HG03139 (cell line): ENCODE measurements at regions not wholly inside any gene's neighbourhood (a gene's known extent, or its start where the extent isn't known, plus 50 kb on each side); places are given as distances from the start of the nearest gene placed in this dataset.
"Not testable (repeated sequence)": the region's sequence is repeated elsewhere in the genome, so short reads cannot be mapped to it uniquely, and the experiment has no call there.

Experiments
- ATAC-seq: cut with Tn5 transposase; IDR thresholded peaks from one replicate; pipeline ENCODE4 v1.9.1; 2021; ENCODE audit not compliant: unreplicated experiment

- ATAC-seq = no peak
Measured at GRCh38 chr4:84031401-84031800, 467.7 kb downstream of the NKX6-1 start.

- ATAC-seq = no peak
Measured at GRCh38 chr4:84028340-84028739, 470.8 kb downstream of the NKX6-1 start.

- no peak for ATAC-seq
Measured at GRCh38 chr4:84024405-84024804, 474.7 kb downstream of the NKX6-1 start.

- ATAC-seq = no peak
Measured at GRCh38 chr4:84022564-84022963, 476.5 kb downstream of the NKX6-1 start.

- no peak for ATAC-seq
Measured at GRCh38 chr4:84019626-84020025, 479.5 kb downstream of the NKX6-1 start.

- no peak for ATAC-seq
Measured at GRCh38 chr4:84003046-84003445, 467.1 kb downstream of the GPAT3 start.

GRCh38 chr4:84001876-84002569, 466.1 kb downstream of the GPAT3 start:
- no peak for ATAC-seq

- ATAC-seq = no peak
Measured at GRCh38 chr4:83996254-83996653, 460.3 kb downstream of the GPAT3 start.

- no peak for ATAC-seq
Measured at GRCh38 chr4:83993774-83994173, 457.9 kb downstream of the GPAT3 start.

- ATAC-seq = no peak
Measured at GRCh38 chr4:83989835-83990234, 453.9 kb downstream of the GPAT3 start.

GRCh38 chr4:83981156-83981555, 445.2 kb downstream of the GPAT3 start:
- ATAC-seq = no peak

- no peak for ATAC-seq
Measured at GRCh38 chr4:83979773-83980172, 443.9 kb downstream of the GPAT3 start.

- ATAC-seq = no peak
Measured at GRCh38 chr4:83974111-83974780, 438.3 kb downstream of the GPAT3 start.

GRCh38 chr4:83964996-83965541, 429.2 kb downstream of the GPAT3 start:
- no peak for ATAC-seq

- ATAC-seq = no peak
Measured at GRCh38 chr4:83962492-83962891, 426.6 kb downstream of the GPAT3 start.

- no peak for ATAC-seq
Measured at GRCh38 chr4:83961575-83961974, 425.7 kb downstream of the GPAT3 start.

- ATAC-seq = no peak
Measured at GRCh38 chr4:83959160-83959559, 423.3 kb downstream of the GPAT3 start.

- no peak for ATAC-seq
Measured at GRCh38 chr4:83947830-83948193, 411.9 kb downstream of the GPAT3 start.

GRCh38 chr4:83947125-83947829, 411.4 kb downstream of the GPAT3 start:
- no peak for ATAC-seq

GRCh38 chr4:83943691-83944090, 407.8 kb downstream of the GPAT3 start:
- ATAC-seq = not testable (repeated sequence)

GRCh38 chr4:83932750-83933391, 397.0 kb downstream of the GPAT3 start:
- no peak for ATAC-seq
